Spleen (tissue), 7 donors: ENCODE measurements at regions not wholly inside any gene's neighbourhood (a gene's known extent, or its start where the extent isn't known, plus 50 kb on each side); places are given as distances from the start of the nearest gene placed in this dataset.

Source experiments
- CTCF ChIP-seq, 11 experiments: fragments of 200-600 bp in 7 of 11; fragments of 450-650 bp in 4 of 11; sonication (generic) in 4 of 11; IDR thresholded peaks in 8 of 11; conservative IDR thresholded peaks in 3 of 11; 1 replicate in 7 of 11; 2 replicates in 4 of 11; pipeline versions ENCODE4 v1.4.0 to v1.8.0; 2016 to 2021; ENCODE audit warnings: antibody characterized with exemption in 11 of 11, inconsistent platforms in 4 of 11, mild to moderate bottlenecking in 1 of 11
- POLR2A ChIP-seq, 3 donors: fragments of 450-650 bp; IDR thresholded peaks; one replicate each; pipeline ENCODE4 v1.5.1; 2017; ENCODE audit warnings: antibody characterized with exemption in 3 of 3, mild to moderate bottlenecking in 1 of 3
- POLR2AphosphoS5 ChIP-seq, 3 donors: sonication (generic); formaldehyde crosslinking; IDR thresholded peaks; one replicate each; pipeline ENCODE4 v1.5.1; 2017; ENCODE audit warnings: antibody characterized with exemption in 3 of 3
- donor health status: DM: no; HTN: no; CAD: no; lungs with moderate emphysema.
- donor health status: DM: no; HTN: no; CAD: no.
- donor health status: DM: no; HTN: no; CAD: no.

DNA sequence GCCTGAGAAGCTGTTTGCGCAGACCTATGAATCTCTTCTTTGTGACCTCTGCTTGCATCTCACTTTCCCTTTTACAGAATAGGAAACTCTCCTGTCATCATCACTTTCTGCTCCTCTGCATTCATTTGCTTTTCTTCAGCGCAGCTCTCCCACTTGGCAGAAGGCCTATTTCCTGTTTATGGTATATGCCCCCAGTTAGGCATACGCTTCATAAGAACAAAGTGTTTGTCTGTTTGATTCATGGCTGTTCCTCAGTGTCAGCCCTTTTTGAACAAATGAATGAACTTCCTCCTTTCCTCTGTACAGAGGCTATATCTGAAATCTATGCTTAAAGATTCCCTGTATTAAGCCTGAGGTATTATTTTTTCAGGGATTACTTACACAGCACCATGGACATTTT lies 1216.9 kb upstream of the GBE1 start:
- TF ChIP-seq POLR2A (IDR thresholded peaks at IDR 0.05): no peak
- no peak for TF ChIP-seq CTCF (IDR thresholded peaks at IDR 0.05 in 8 of 11, conservative IDR thresholded peaks at IDR 0.05 in 3 of 11)
- no peak for TF ChIP-seq POLR2AphosphoS5 (IDR thresholded peaks at IDR 0.05)
